Keratinocyte (primary cell): ENCODE measurements at regions not wholly inside any gene's neighbourhood (a gene's known extent, or its start where the extent isn't known, plus 50 kb on each side); places are given as distances from the start of the nearest gene placed in this dataset.

ENCODE experiments used
- CTCF ChIP-seq, 3 experiments: IDR thresholded peaks in 1 of 3; conservative IDR thresholded peaks in 1 of 3; optimal IDR thresholded peaks in 1 of 3; 2 replicates in 2 of 3; 3 replicates in 1 of 3; pipeline versions ENCODE3 to v1.5.1; 2011; ENCODE audit warnings: low read length in 3 of 3, mild to moderate bottlenecking in 3 of 3, moderate library complexity in 2 of 3, control low read depth in 1 of 3, inconsistent platforms in 1 of 3; ENCODE audit not compliant: insufficient read depth in 2 of 3; ENCODE audit errors: extremely low read depth in 1 of 3
- EZH2 ChIP-seq: IDR thresholded peaks from one replicate; pipeline ENCODE4 v1.6.1; 2012; ENCODE audit warnings: inconsistent platforms, mild to moderate bottlenecking, low read length, moderate library complexity

- TF ChIP-seq CTCF (optimal IDR thresholded peaks at IDR 0.05 in 1 of 3, IDR thresholded peaks at IDR 0.05 in 1 of 3, conservative IDR thresholded peaks at IDR 0.05 in 1 of 3; ENCODE audit: extremely low read depth in 1 of 3, insufficient read depth in 2 of 3, low read length in 3 of 3) (no peak), EZH2 (no peak)
Measured at GRCh38 chr16:61390965-61391637, 645.1 kb downstream of the CDH8 start.
